SK-N-SH (cell line): ENCODE measurements at regions not wholly inside any gene's neighbourhood (a gene's known extent, or its start where the extent isn't known, plus 50 kb on each side); places are given as distances from the start of the nearest gene placed in this dataset.

Experiments
- CTCF ChIA-PET: fragments of 300-600, 350-600 bp; formaldehyde crosslinking; extraction: SDS; loops from one replicate; lab custom pipeline; 2021; lab: Yijun Ruan, JAX
- POLR2A ChIA-PET: fragments of 350-600 bp; sonication (Branson Sonifier 250); formaldehyde crosslinking; extraction: SDS; loops from one replicate; lab custom pipeline; 2020; ENCODE audit warnings: antibody characterized with exemption, inconsistent platforms; lab: Yijun Ruan, JAX
- DNase-seq: peaks from one replicate; pipeline ENCODE4 v3.0.0; 2012
- H2AFZ ChIP-seq: fragments of 200-600 bp; sonication (generic); 2 replicates; pipeline ENCODE4 v1.8.1; 2016; ENCODE audit warnings: antibody characterized with exemption, mild to moderate bottlenecking, low read depth
- H3F3A ChIP-seq: fragments of 200-600 bp; sonication (generic); replicated peaks from 2 replicates; pipeline ENCODE3; 2016; ENCODE audit warnings: antibody characterized with exemption, mild to moderate bottlenecking; ENCODE audit not compliant: insufficient read depth
- H3K27ac ChIP-seq, 2 experiments: fragments of 200-500 bp in 1 of 2; fragments of 200-600 bp in 1 of 2; sonication (Bioruptor generic) in 1 of 2; sonication (generic), shearing (Covaris generic) in 1 of 2; 2 replicates each; pipeline versions ENCODE4 v1.5.1 to v1.6.1; 2014 to 2016; ENCODE audit warnings: low read depth in 2 of 2, inconsistent platforms in 1 of 2, low read length in 1 of 2, mild to moderate bottlenecking in 1 of 2, mixed read lengths in 1 of 2
- H3K27me3 ChIP-seq: fragments of 200-600 bp; sonication (generic), shearing (Covaris generic); 2 replicates; pipeline ENCODE4 v1.6.1; 2016; ENCODE audit warnings: mixed run types; ENCODE audit not compliant: insufficient read depth
- H3K36me3 ChIP-seq, 2 experiments: fragments of 200-500 bp in 1 of 2; fragments of 200-600 bp in 1 of 2; sonication (Bioruptor generic) in 1 of 2; sonication (generic) in 1 of 2; replicated peaks in 1 of 2; 2 replicates each; pipeline versions ENCODE3 to v1.5.1; 2014 to 2016; ENCODE audit warnings: low read length in 1 of 2, mild to moderate bottlenecking in 1 of 2; ENCODE audit not compliant: insufficient read depth in 2 of 2, control insufficient read depth in 1 of 2
- H3K4me1 ChIP-seq, 2 experiments: fragments of 200-500 bp in 1 of 2; fragments of 200-600 bp in 1 of 2; sonication (Bioruptor generic) in 1 of 2; sonication (generic), shearing (Covaris generic) in 1 of 2; 2 replicates each; pipeline versions ENCODE4 v1.5.1 to v1.6.1; 2014 to 2016; ENCODE audit warnings: low read depth in 1 of 2, low read length in 1 of 2, mixed run types in 1 of 2; ENCODE audit not compliant: insufficient read depth in 2 of 2, control insufficient read depth in 1 of 2
- H3K4me2 ChIP-seq: fragments of 200-600 bp; sonication (generic), shearing (Covaris generic); 2 replicates; pipeline ENCODE4 v1.6.1; 2017; ENCODE audit warnings: mixed run types
- H3K4me3 ChIP-seq, 2 experiments: fragments of 200-500 bp in 1 of 2; fragments of 200-600 bp in 1 of 2; sonication (Bioruptor generic) in 1 of 2; sonication (generic), shearing (Covaris generic) in 1 of 2; 2 replicates each; pipeline versions ENCODE4 v1.5.1 to v1.8.1; 2014 to 2016; ENCODE audit warnings: low read depth in 2 of 2, inconsistent platforms in 1 of 2, low read length in 1 of 2, mild to moderate bottlenecking in 1 of 2, mixed read lengths in 1 of 2, moderate library complexity in 1 of 2
- H3K79me2 ChIP-seq: fragments of 200-600 bp; sonication (generic); 2 replicates; pipeline ENCODE4 v1.8.1; 2017; ENCODE audit warnings: mild to moderate bottlenecking; ENCODE audit not compliant: insufficient read depth
- H3K9ac ChIP-seq: fragments of 200-600 bp; sonication (generic); 2 replicates; pipeline ENCODE4 v1.6.1; 2017; ENCODE audit warnings: mixed run types
- H3K9me2 ChIP-seq: fragments of 200-600 bp; sonication (generic); 2 replicates; pipeline ENCODE4 v1.6.1; 2017; ENCODE audit warnings: mixed run types
- H3K9me3 ChIP-seq: fragments of 200-600 bp; sonication (generic); 2 replicates; pipeline ENCODE4 v1.6.1; 2017; ENCODE audit warnings: mixed run types, mild to moderate bottlenecking, moderate library complexity
- H4K20me1 ChIP-seq: fragments of 200-600 bp; sonication (generic); 2 replicates; pipeline ENCODE4 v1.6.1; 2017; ENCODE audit warnings: mild to moderate bottlenecking, mixed run types; ENCODE audit not compliant: insufficient read depth
- CHD2 ChIP-seq: fragments of 150-350 bp; IDR thresholded peaks from 2 replicates; pipeline ENCODE4 v1.6.1; 2018; ENCODE audit warnings: low read length; ENCODE audit not compliant: partially characterized antibody
- ELF1 ChIP-seq: IDR thresholded peaks from 2 replicates; pipeline ENCODE4 v1.4.0; 2012
- FOXJ3 ChIP-seq: sonication (generic); formaldehyde crosslinking; IDR thresholded peaks from 2 replicates; pipeline ENCODE4 v1.5.1; 2020; ENCODE audit warnings: mild to moderate bottlenecking, missing genetic modification reagents
- FOXM1 ChIP-seq: IDR thresholded peaks from 2 replicates; pipeline ENCODE4 v1.4.0; 2012; ENCODE audit warnings: low read depth, mild to moderate bottlenecking
- GATA2 ChIP-seq: sonication (generic); formaldehyde crosslinking; IDR thresholded peaks from 2 replicates; pipeline ENCODE4 v1.5.0; 2020; ENCODE audit warnings: mild to moderate bottlenecking, missing genetic modification reagents
- MXI1 ChIP-seq: IDR thresholded peaks from 2 replicates; pipeline ENCODE4 v1.6.1; 2012; ENCODE audit warnings: mild to moderate bottlenecking, low read depth, low read length, improper control_type of control experiment
- NFIC ChIP-seq: IDR thresholded peaks from 2 replicates; pipeline ENCODE4 v1.4.0; 2012; ENCODE audit warnings: borderline replicate concordance
- NRF1 ChIP-seq: IDR thresholded peaks from 2 replicates; pipeline ENCODE4 v1.6.1; 2012; ENCODE audit warnings: low read depth, mild to moderate bottlenecking, low read length
- RAD21 ChIP-seq: IDR thresholded peaks from 2 replicates; pipeline ENCODE4 v1.6.1; 2012; ENCODE audit warnings: mild to moderate bottlenecking, low read length
- RCOR1 ChIP-seq: fragments of 150-350 bp; IDR thresholded peaks from 2 replicates; pipeline ENCODE4 v1.6.1; 2017; ENCODE audit warnings: antibody characterized with exemption, low read length
- RFX5 ChIP-seq: IDR thresholded peaks from 2 replicates; pipeline ENCODE4 v1.6.1; 2012; ENCODE audit warnings: mild to moderate bottlenecking, improper control_type of control experiment, low read length
- RXRA ChIP-seq: IDR thresholded peaks from 2 replicates; pipeline ENCODE4 v1.4.0; 2012; ENCODE audit warnings: low read depth, mild to moderate bottlenecking, borderline replicate concordance
- TAF1 ChIP-seq: IDR thresholded peaks from 2 replicates; pipeline ENCODE4 v1.6.1; 2012; ENCODE audit warnings: low read depth, mild to moderate bottlenecking, low read length, moderate library complexity, borderline replicate concordance
- TCF12 ChIP-seq: IDR thresholded peaks from 2 replicates; pipeline ENCODE4 v1.4.0; 2012
- TEAD4 ChIP-seq: IDR thresholded peaks from 2 replicates; pipeline ENCODE4 v1.4.0; 2012; ENCODE audit warnings: mild to moderate bottlenecking, borderline replicate concordance; ENCODE audit not compliant: insufficient read depth
- YY1 ChIP-seq: IDR thresholded peaks from 2 replicates; pipeline ENCODE4 v1.4.0; 2012; ENCODE audit warnings: low read depth, mild to moderate bottlenecking
- WGBS: methylation state at CpG from one replicate; pipeline ENCODE4 v1.1.6; 2017; ENCODE audit warnings: low lambda C conversion rate; 5-methylcytosine and 5-hydroxymethylcytosine counted together
- TF ChIP-seq, protein P1 (sequence below): fragments of 150-350 bp; IDR thresholded peaks from 2 replicates; pipeline ENCODE4 v1.6.1; 2017; ENCODE audit warnings: antibody characterized with exemption, low read length, low read depth, borderline replicate concordance
- TF ChIP-seq, protein P2 (sequence below): fragments of 200-600 bp; sonication (generic); IDR thresholded peaks from 2 replicates; pipeline ENCODE4 v1.6.1; 2017; ENCODE audit warnings: antibody characterized with exemption, mild to moderate bottlenecking, moderate library complexity
- TF ChIP-seq, protein P3 (sequence below): IDR thresholded peaks from 2 replicates; pipeline ENCODE4; 2012
- TF ChIP-seq, protein P4 (sequence below): IDR thresholded peaks from 2 replicates; pipeline ENCODE4 v1.4.0; 2012; ENCODE audit warnings: low read depth, borderline replicate concordance

DNA sequence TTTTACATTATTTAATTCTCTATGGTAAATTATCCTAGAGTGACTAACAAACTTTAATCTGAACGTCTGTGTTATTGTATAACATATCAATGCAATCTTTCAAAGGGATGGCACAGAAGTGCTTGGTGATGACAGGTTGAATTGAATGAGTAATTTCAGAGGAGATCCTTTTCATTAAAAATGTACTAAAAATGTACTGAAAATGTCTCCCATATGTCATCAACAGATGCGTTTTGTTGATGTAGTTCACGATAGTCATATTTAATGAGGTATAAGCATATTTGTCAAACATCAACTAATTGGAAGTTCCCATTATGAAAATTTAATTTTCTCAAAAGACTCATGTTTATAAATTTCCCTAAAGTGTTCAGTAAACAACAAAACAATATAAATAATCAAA, 1434.7 kb upstream of the PCDH20 start:
- Histone ChIP-seq H3K27me3 (no peaks in the 10 kb centered on the region), H3F3A (no peaks in the 10 kb centered on the region), H3K9me2 (0 out of 2 replicates have a peak, but pooled peaks cover 2% of the 10 kb centered on the region), H3K4me2 (no peak overlapping the region), H2AFZ (no peak overlapping the region), H3K9me3 (no peaks in the 10 kb centered on the region), H3K4me1 (no peaks in the 10 kb centered on the region; a peak in 1 of 4 replicates), H3K27ac (no peak overlapping the region), H3K9ac (no peak overlapping the region), H3K4me3 (no peak overlapping the region), H3K36me3 (no peaks in the 10 kb centered on the region), H4K20me1 (no peaks in the 10 kb centered on the region), H3K79me2 (no peaks in the 10 kb centered on the region)
- WGBS, result 38% methylated on average over 3 of the region's 3 CpGs
- no peak for TF ChIP-seq FOXM1
- no peak for TF ChIP-seq RCOR1
- ChIA-PET CTCF (no interaction called here), POLR2A (no interaction called here)
- DNase-seq, result no peak

DNA sequence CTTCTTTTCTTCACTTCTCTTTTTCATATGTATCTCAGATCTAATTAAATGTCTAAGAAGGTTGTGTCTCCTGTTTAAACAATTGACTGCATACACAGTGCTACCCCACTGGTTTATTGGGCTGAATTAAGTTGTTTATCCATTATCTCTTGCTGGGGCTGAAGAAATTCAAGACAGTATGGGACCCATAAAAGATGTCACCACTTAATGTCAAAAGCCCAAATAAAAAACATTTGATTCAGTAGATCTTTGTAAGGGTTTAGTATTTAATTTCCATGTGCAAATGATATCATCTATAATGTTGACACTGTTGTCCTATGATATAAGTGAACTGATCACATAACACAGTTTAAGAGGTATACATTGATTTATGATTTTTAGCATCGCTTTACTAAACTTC, 1431.9 kb upstream of the PCDH20 start:
- TF ChIP-seq RXRA (no peak), MXI1 (no peak), TEAD4 (no peak), RCOR1 (no peak), ELF1 (no peak), YY1 (no peak), CHD2 (no peak), RAD21 (no peak), NFIC (no peak), GATA2 (CRISPR knock-in tag) (no peak), FOXM1 (no peak), TAF1 (no peak), RFX5 (no peak), NRF1 (no peak), TCF12 (no peak), FOXJ3 (no peak)
- TF ChIP-seq, protein P1, sequence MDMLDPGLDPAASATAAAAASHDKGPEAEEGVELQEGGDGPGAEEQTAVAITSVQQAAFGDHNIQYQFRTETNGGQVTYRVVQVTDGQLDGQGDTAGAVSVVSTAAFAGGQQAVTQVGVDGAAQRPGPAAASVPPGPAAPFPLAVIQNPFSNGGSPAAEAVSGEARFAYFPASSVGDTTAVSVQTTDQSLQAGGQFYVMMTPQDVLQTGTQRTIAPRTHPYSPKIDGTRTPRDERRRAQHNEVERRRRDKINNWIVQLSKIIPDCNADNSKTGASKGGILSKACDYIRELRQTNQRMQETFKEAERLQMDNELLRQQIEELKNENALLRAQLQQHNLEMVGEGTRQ, result no peak
- TF ChIP-seq, protein P2, sequence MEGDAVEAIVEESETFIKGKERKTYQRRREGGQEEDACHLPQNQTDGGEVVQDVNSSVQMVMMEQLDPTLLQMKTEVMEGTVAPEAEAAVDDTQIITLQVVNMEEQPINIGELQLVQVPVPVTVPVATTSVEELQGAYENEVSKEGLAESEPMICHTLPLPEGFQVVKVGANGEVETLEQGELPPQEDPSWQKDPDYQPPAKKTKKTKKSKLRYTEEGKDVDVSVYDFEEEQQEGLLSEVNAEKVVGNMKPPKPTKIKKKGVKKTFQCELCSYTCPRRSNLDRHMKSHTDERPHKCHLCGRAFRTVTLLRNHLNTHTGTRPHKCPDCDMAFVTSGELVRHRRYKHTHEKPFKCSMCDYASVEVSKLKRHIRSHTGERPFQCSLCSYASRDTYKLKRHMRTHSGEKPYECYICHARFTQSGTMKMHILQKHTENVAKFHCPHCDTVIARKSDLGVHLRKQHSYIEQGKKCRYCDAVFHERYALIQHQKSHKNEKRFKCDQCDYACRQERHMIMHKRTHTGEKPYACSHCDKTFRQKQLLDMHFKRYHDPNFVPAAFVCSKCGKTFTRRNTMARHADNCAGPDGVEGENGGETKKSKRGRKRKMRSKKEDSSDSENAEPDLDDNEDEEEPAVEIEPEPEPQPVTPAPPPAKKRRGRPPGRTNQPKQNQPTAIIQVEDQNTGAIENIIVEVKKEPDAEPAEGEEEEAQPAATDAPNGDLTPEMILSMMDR, result no peak
- TF ChIP-seq, protein P3, sequence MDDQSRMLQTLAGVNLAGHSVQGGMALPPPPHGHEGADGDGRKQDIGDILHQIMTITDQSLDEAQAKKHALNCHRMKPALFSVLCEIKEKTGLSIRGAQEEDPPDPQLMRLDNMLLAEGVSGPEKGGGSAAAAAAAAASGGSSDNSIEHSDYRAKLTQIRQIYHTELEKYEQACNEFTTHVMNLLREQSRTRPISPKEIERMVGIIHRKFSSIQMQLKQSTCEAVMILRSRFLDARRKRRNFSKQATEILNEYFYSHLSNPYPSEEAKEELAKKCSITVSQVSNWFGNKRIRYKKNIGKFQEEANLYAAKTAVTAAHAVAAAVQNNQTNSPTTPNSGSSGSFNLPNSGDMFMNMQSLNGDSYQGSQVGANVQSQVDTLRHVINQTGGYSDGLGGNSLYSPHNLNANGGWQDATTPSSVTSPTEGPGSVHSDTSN, result no peak
- TF ChIP-seq, protein P4, sequence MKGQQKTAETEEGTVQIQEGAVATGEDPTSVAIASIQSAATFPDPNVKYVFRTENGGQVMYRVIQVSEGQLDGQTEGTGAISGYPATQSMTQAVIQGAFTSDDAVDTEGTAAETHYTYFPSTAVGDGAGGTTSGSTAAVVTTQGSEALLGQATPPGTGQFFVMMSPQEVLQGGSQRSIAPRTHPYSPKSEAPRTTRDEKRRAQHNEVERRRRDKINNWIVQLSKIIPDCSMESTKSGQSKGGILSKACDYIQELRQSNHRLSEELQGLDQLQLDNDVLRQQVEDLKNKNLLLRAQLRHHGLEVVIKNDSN, result no peak
- Histone ChIP-seq H2AFZ (no peak overlapping the region), H3K4me2 (no peak overlapping the region), H3K27me3 (no peaks in the 10 kb centered on the region), H3K79me2 (no peaks in the 10 kb centered on the region), H3F3A (no peaks in the 10 kb centered on the region), H3K4me1 (no peaks in the 10 kb centered on the region), H3K9me3 (no peaks in the 10 kb centered on the region), H4K20me1 (no peaks in the 10 kb centered on the region), H3K27ac (no peak overlapping the region), H3K9ac (no peak overlapping the region), H3K4me3 (no peak overlapping the region), H3K36me3 (no peaks in the 10 kb centered on the region), H3K9me2 (0 out of 2 replicates have a peak, but pooled peaks cover 2% of the 10 kb centered on the region)
- ChIA-PET CTCF (interaction anchor here (1.2 kb wide), 1 partner anchor 9 kb away, joined by 3 read pairs; no protein-coding TSS in a partner anchor), POLR2A (no interaction called here)
- WGBS, result 92% methylated on average over 1 of the region's 1 CpG
- DNase-seq, result no peak
